Subcutaneous abdominal adipose tissue (tissue), 5 donors: ENCODE measurements at regions not wholly inside any gene's neighbourhood (a gene's known extent, or its start where the extent isn't known, plus 50 kb on each side); places are given as distances from the start of the nearest gene placed in this dataset.
"Not testable (repeated sequence)": the region's sequence is repeated elsewhere in the genome, so short reads cannot be mapped to it uniquely, and the experiment has no call there.

ENCODE experiments used
- H3K27ac ChIP-seq: one replicate; pipeline ENCODE4 v1.7.0; 2013; ENCODE audit warnings: low read depth, mild to moderate bottlenecking, inconsistent platforms, low read length, moderate library complexity
- H3K27me3 ChIP-seq, 5 donors: one replicate each; pipeline ENCODE4 v1.7.0; 2013; ENCODE audit warnings: low read length in 5 of 5, inconsistent platforms in 1 of 5; ENCODE audit not compliant: control insufficient read depth in 5 of 5, insufficient read depth in 4 of 5
- H3K36me3 ChIP-seq, 5 donors: one replicate each; pipeline ENCODE4 v1.7.0; 2013; ENCODE audit warnings: low read length in 5 of 5; ENCODE audit not compliant: control insufficient read depth in 5 of 5, insufficient read depth in 5 of 5
- H3K4me1 ChIP-seq, 5 donors: one replicate each; pipeline ENCODE4 v1.7.0; 2013; ENCODE audit warnings: low read length in 5 of 5, mild to moderate bottlenecking in 3 of 5, moderate library complexity in 1 of 5; ENCODE audit not compliant: control insufficient read depth in 5 of 5, insufficient read depth in 5 of 5
- H3K4me3 ChIP-seq, 5 donors: one replicate each; pipeline ENCODE4 v1.7.0; 2013; ENCODE audit warnings: low read length in 5 of 5, low read depth in 1 of 5
- H3K9ac ChIP-seq, 5 donors: one replicate each; pipeline ENCODE4 v1.7.0; 2013; ENCODE audit warnings: low read length in 5 of 5, mild to moderate bottlenecking in 4 of 5, moderate library complexity in 3 of 5
- H3K9me3 ChIP-seq, 5 donors: one replicate each; pipeline ENCODE4 v1.7.0; 2013; ENCODE audit warnings: low read length in 5 of 5; ENCODE audit not compliant: control insufficient read depth in 5 of 5
- donor health status: healthy.
- donor health status: healthy.
- donor health status: healthy.
- donor health status: healthy.
- donor health status: healthy.

GRCh38 chr2:122077771-122078170, 322.3 kb downstream of the TSN start:
- Histone ChIP-seq H3K27ac (no peak overlapping the region), H3K9ac (no peak overlapping the region)

GRCh38 chr2:122078451-122078850, 323.0 kb downstream of the TSN start:
- no peak overlapping the region for H3K4me3 ChIP-seq
- H3K27me3 ChIP-seq, result no peaks in the 10 kb centered on the region
- H3K9me3 ChIP-seq, result peaks cover 0 to 2% (median 0%) of the 10 kb centered on the region in 5 donors
- peaks cover 0 to 4% (median 0%) of the 10 kb centered on the region in 5 donors for H3K4me1 ChIP-seq
- no peaks in the 10 kb centered on the region for H3K36me3 ChIP-seq
- no peak overlapping the region for H3K9ac ChIP-seq
- no peak overlapping the region for H3K27ac ChIP-seq

More at GRCh38 chr2:122077771-122078170, 322.3 kb downstream of the TSN start:
- Histone ChIP-seq H3K27me3 (no peaks in the 10 kb centered on the region), H3K9me3 (peaks cover 0 to 2% (median 0%) of the 10 kb centered on the region in 5 donors), H3K4me1 (peaks cover 0 to 4% (median 0%) of the 10 kb centered on the region in 5 donors), H3K36me3 (no peaks in the 10 kb centered on the region), H3K4me3 (no peak overlapping the region)

- Histone ChIP-seq H3K9me3 (peaks cover 0 to 2% (median 0%) of the 10 kb centered on the region in 5 donors), H3K36me3 (no peaks in the 10 kb centered on the region), H3K4me1 (peaks cover 0 to 4% (median 0%) of the 10 kb centered on the region in 5 donors), H3K27ac (no peak overlapping the region), H3K4me3 (no peak overlapping the region), H3K27me3 (no peaks in the 10 kb centered on the region), H3K9ac (no peak overlapping the region)
Measured at GRCh38 chr2:122079844-122080243, 324.4 kb downstream of the TSN start.

- Histone ChIP-seq H3K36me3 (no peaks in the 10 kb centered on the region), H3K4me1 (peaks cover 0 to 4% (median 0%) of the 10 kb centered on the region in 5 donors), H3K27me3 (no peaks in the 10 kb centered on the region), H3K4me3 (no peak overlapping the region), H3K9me3 (peaks cover 0 to 2% (median 0%) of the 10 kb centered on the region in 5 donors), H3K27ac (no peak overlapping the region), H3K9ac (no peak overlapping the region)
Measured at GRCh38 chr2:122080316-122080715, 324.9 kb downstream of the TSN start.

- H3K27ac ChIP-seq, result no peak overlapping the region
- H3K9me3 ChIP-seq, result peaks cover 0 to 2% (median 0%) of the 10 kb centered on the region in 5 donors
- H3K4me1 ChIP-seq, result peaks cover 0 to 4% (median 0%) of the 10 kb centered on the region in 5 donors
- no peaks in the 10 kb centered on the region for H3K27me3 ChIP-seq
- no peak overlapping the region for H3K9ac ChIP-seq
- no peak overlapping the region for H3K4me3 ChIP-seq
- no peaks in the 10 kb centered on the region for H3K36me3 ChIP-seq
Measured at GRCh38 chr2:122080871-122081270, 325.4 kb downstream of the TSN start.

- H3K27me3 ChIP-seq, result no peaks in the 10 kb centered on the region
- H3K9ac ChIP-seq, result no peak overlapping the region
- peaks cover 0 to 2% (median 0%) of the 10 kb centered on the region in 5 donors for H3K9me3 ChIP-seq
- no peak overlapping the region for H3K4me3 ChIP-seq
- no peaks in the 10 kb centered on the region for H3K36me3 ChIP-seq
- H3K27ac ChIP-seq, result no peak overlapping the region
- H3K4me1 ChIP-seq, result peaks cover 0 to 4% (median 0%) of the 10 kb centered on the region in 5 donors
Measured at GRCh38 chr2:122081751-122082150, 326.3 kb downstream of the TSN start.

GRCh38 chr2:122083256-122084048, 328.0 kb downstream of the TSN start:
- Histone ChIP-seq H3K27ac (no peak overlapping the region), H3K9ac (no peak overlapping the region), H3K4me1 (peaks cover 0 to 4% (median 0%) of the 10 kb centered on the region in 5 donors), H3K4me3 (no peak overlapping the region), H3K9me3 (peaks cover 0 to under 1% (median 0%) of the 10 kb centered on the region in 5 donors), H3K27me3 (no peaks in the 10 kb centered on the region), H3K36me3 (no peaks in the 10 kb centered on the region)

GRCh38 chr2:122085672-122086071, 330.2 kb downstream of the TSN start:
- not testable (repeated sequence) for H3K9ac ChIP-seq, H3K4me3 ChIP-seq, H3K27me3 ChIP-seq, H3K27ac ChIP-seq, H3K36me3 ChIP-seq, H3K9me3 ChIP-seq, H3K4me1 ChIP-seq

GRCh38 chr2:122094557-122094956, 339.1 kb downstream of the TSN start:
- no peak overlapping the region for H3K27ac ChIP-seq
- H3K4me1 ChIP-seq, result no peaks in the 10 kb centered on the region
- no peaks in the 10 kb centered on the region for H3K9me3 ChIP-seq
- H3K4me3 ChIP-seq, result no peak overlapping the region
- H3K9ac ChIP-seq, result no peak overlapping the region
- peaks cover 0 to 2% (median 0%) of the 10 kb centered on the region in 5 donors for H3K27me3 ChIP-seq
- no peaks in the 10 kb centered on the region for H3K36me3 ChIP-seq

- H3K27ac ChIP-seq, result no peak overlapping the region
- H3K36me3 ChIP-seq, result no peaks in the 10 kb centered on the region
- no peaks in the 10 kb centered on the region for H3K9me3 ChIP-seq
- H3K4me1 ChIP-seq, result no peaks in the 10 kb centered on the region
- peaks cover 0 to 2% (median 0%) of the 10 kb centered on the region in 5 donors for H3K27me3 ChIP-seq
- no peak overlapping the region for H3K9ac ChIP-seq
- no peak overlapping the region for H3K4me3 ChIP-seq
Measured at GRCh38 chr2:122096761-122097160, 341.3 kb downstream of the TSN start.
